ENCODE measurements at regions not wholly inside any gene's neighbourhood (a gene's known extent, or its start where the extent isn't known, plus 50 kb on each side); places are given as distances from the start of the nearest gene placed in this dataset.

- Histone ChIP-seq H2AFZ (ENCODE audit: low read length) (no peak overlapping the region), H3K79me2 (ENCODE audit: insufficient read depth, low read depth, low read length) (no peaks in the 10 kb centered on the region), H3K4me1 (ENCODE audit: insufficient read depth, low read length, poor library complexity, severe bottlenecking) (no peaks in the 10 kb centered on the region), H3K4me3 (ENCODE audit: low read depth, low read length, poor library complexity, severe bottlenecking) (no peak overlapping the region), H3K36me3 (ENCODE audit: insufficient read depth, low read length) (no peaks in the 10 kb centered on the region), H4K20me1 (ENCODE audit: insufficient read depth, low read length) (no peaks in the 10 kb centered on the region), H3K9me2 (ENCODE audit: insufficient read depth, low read length) (no peaks in the 10 kb centered on the region), H3K9me3 (ENCODE audit: low read length) (no peaks in the 10 kb centered on the region), H3K4me2 (ENCODE audit: low read length) (no peak overlapping the region), H3K27ac (ENCODE audit: low read depth, low read length, poor library complexity, severe bottlenecking) (no peak overlapping the region)
- TF ChIP-seq EZH2phosphoT487 (IDR thresholded peaks at IDR 0.05; ENCODE audit: borderline replicate concordance, low read depth, low read length) (no peak), CTCF (conservative IDR thresholded peaks at IDR 0.05; ENCODE audit: low read length) (no peak)
- DNase-seq (ENCODE audit: low spot score), result no peak
- CTCF ChIA-PET (ENCODE audit: unreplicated experiment), result no interaction called here
- no TSS peak for BruUV-seq (replicated peaks)
- POLR2A ChIA-PET, result no interaction called here
- intact Hi-C loops (cut with micrococcal nuclease; ENCODE audit: unreplicated experiment), result no loop called here
These were observed 337.4 kb upstream of the PIK3C3 start for GRCh38 chr18:41617647-41618046.

- H4K20me1 ChIP-seq (ENCODE audit: insufficient read depth, low read length), result no peaks in the 10 kb centered on the region
- H3K4me1 ChIP-seq (ENCODE audit: insufficient read depth, low read length, poor library complexity, severe bottlenecking), result no peaks in the 10 kb centered on the region
- ChIA-PET CTCF (ENCODE audit: unreplicated experiment) (no interaction called here), POLR2A (no interaction called here)
- no peaks in the 10 kb centered on the region for H3K36me3 ChIP-seq (ENCODE audit: insufficient read depth, low read length)
- no peak overlapping the region for H3K27ac ChIP-seq (ENCODE audit: low read depth, low read length, poor library complexity, severe bottlenecking)
- DNase-seq (ENCODE audit: low spot score), result no peak
- H3K4me2 ChIP-seq (ENCODE audit: low read length), result no peak overlapping the region
- intact Hi-C loops (cut with micrococcal nuclease; ENCODE audit: unreplicated experiment), result no loop called here
- H3K4me3 ChIP-seq (ENCODE audit: low read depth, low read length, poor library complexity, severe bottlenecking), result no peak overlapping the region
- TF ChIP-seq CTCF (conservative IDR thresholded peaks at IDR 0.05; ENCODE audit: low read length) (no peak), EZH2phosphoT487 (IDR thresholded peaks at IDR 0.05; ENCODE audit: borderline replicate concordance, low read depth, low read length) (no peak)
- no peaks in the 10 kb centered on the region for H3K79me2 ChIP-seq (ENCODE audit: insufficient read depth, low read depth, low read length)
- no peaks in the 10 kb centered on the region for H3K9me2 ChIP-seq (ENCODE audit: insufficient read depth, low read length)
- no peak overlapping the region for H2AFZ ChIP-seq (ENCODE audit: low read length)
- no peaks in the 10 kb centered on the region for H3K9me3 ChIP-seq (ENCODE audit: low read length)
- BruUV-seq (replicated peaks), result no TSS peak
These were observed 341.9 kb upstream of the PIK3C3 start for GRCh38 chr18:41613003-41613609.

- Histone ChIP-seq H2AFZ (ENCODE audit: low read length) (no peak overlapping the region), H4K20me1 (ENCODE audit: insufficient read depth, low read length) (no peaks in the 10 kb centered on the region), H3K9me2 (ENCODE audit: insufficient read depth, low read length) (no peaks in the 10 kb centered on the region), H3K4me1 (ENCODE audit: insufficient read depth, low read length, poor library complexity, severe bottlenecking) (no peaks in the 10 kb centered on the region), H3K4me3 (ENCODE audit: low read depth, low read length, poor library complexity, severe bottlenecking) (no peak overlapping the region), H3K9me3 (ENCODE audit: low read length) (no peaks in the 10 kb centered on the region), H3K4me2 (ENCODE audit: low read length) (no peak overlapping the region), H3K79me2 (ENCODE audit: insufficient read depth, low read depth, low read length) (no peaks in the 10 kb centered on the region), H3K36me3 (ENCODE audit: insufficient read depth, low read length) (no peaks in the 10 kb centered on the region), H3K27ac (ENCODE audit: low read depth, low read length, poor library complexity, severe bottlenecking) (no peak overlapping the region)
- BruUV-seq (replicated peaks), result no TSS peak
- TF ChIP-seq CTCF (conservative IDR thresholded peaks at IDR 0.05; ENCODE audit: low read length), result no peak
- TF ChIP-seq EZH2phosphoT487 (IDR thresholded peaks at IDR 0.05; ENCODE audit: borderline replicate concordance, low read depth, low read length), result no peak
- CTCF ChIA-PET (ENCODE audit: unreplicated experiment), result no interaction called here
- intact Hi-C loops (cut with micrococcal nuclease; ENCODE audit: unreplicated experiment), result no loop called here
- no peak for DNase-seq (ENCODE audit: low spot score)
- POLR2A ChIA-PET, result interaction anchor here (0.6 kb wide), 1 partner anchor 298 kb away, joined by 3 read pairs; no protein-coding TSS in a partner anchor
These were observed 350.1 kb upstream of the PIK3C3 start for GRCh38 chr18:41604964-41605363.
